SU-DHL-6 (cell line): ENCODE measurements at regions not wholly inside any gene's neighbourhood (a gene's known extent, or its start where the extent isn't known, plus 50 kb on each side); places are given as distances from the start of the nearest gene placed in this dataset.

ENCODE experiments used
- CTCF ChIP-seq: fragments of 200-600 bp; sonication (generic); IDR thresholded peaks from one replicate; pipeline ENCODE4 v1.5.1; 2017; ENCODE audit warnings: antibody characterized with exemption, mild to moderate bottlenecking, low read length, moderate library complexity; ENCODE audit not compliant: insufficient read depth, poor library complexity, severe bottlenecking
- EZH2phosphoT487 ChIP-seq: fragments of 200-600 bp; sonication (generic), shearing (Covaris generic); conservative IDR thresholded peaks from 2 replicates; pipeline ENCODE4 v1.6.1; 2018; ENCODE audit warnings: mild to moderate bottlenecking, antibody characterized with exemption, low read length, moderate library complexity, mixed read lengths

GRCh38 chr11:81237139-81237538 is 1496.5 kb downstream of the FAM181B start:
- TF ChIP-seq CTCF (no peak), EZH2phosphoT487 (no peak)
